T-cell (primary cell): ENCODE measurements at regions not wholly inside any gene's neighbourhood (a gene's known extent, or its start where the extent isn't known, plus 50 kb on each side); places are given as distances from the start of the nearest gene placed in this dataset.

ENCODE experiments used
- ATAC-seq, 4 experiments: fragments of 200-7000 bp in 3 of 4; fragments of 150-1000 bp in 1 of 4; cut with Tn5 transposase; replicated peaks in 1 of 4; 1 replicate in 3 of 4; 2 replicates in 1 of 4; pipeline ENCODE4 v1.10.0; 2021; ENCODE audit warnings: moderate library complexity in 3 of 4, mild to moderate bottlenecking in 2 of 4, moderate number of reproducible peaks in 1 of 4
- CTCF ChIA-PET, 2 donors: fragments of 300-600 bp; sonication (Branson Sonifier 250); formaldehyde crosslinking; loops; one replicate each; lab custom pipeline; 2022; ENCODE audit warnings: antibody characterized with exemption in 2 of 2; lab: Charles Lee
- POLR2A ChIA-PET, 2 donors: fragments of 300-600 bp; sonication (Branson Sonifier 250); formaldehyde crosslinking; loops; one replicate each; lab custom pipeline; 2022; ENCODE audit warnings: antibody characterized with exemption in 2 of 2; lab: Charles Lee
- DNase-seq, 35 experiments: peaks; one replicate each; pipeline versions ENCODE4 v3.0.0 to v3.0.0-alpha.2; 2013 to 2023
- H3K27ac ChIP-seq: one replicate; pipeline ENCODE4 v1.5.1; 2013; ENCODE audit warnings: low read length
- H3K27me3 ChIP-seq, 2 experiments: replicated peaks in 1 of 2; 1 replicate in 1 of 2; 2 replicates in 1 of 2; pipeline versions ENCODE4 v1.6.1 to v1.7.0; 2013; ENCODE audit warnings: low read length in 1 of 2, mixed read lengths in 1 of 2; ENCODE audit not compliant: control insufficient read depth in 2 of 2, insufficient read depth in 2 of 2; ENCODE audit errors: extremely low read depth in 1 of 2
- H3K36me3 ChIP-seq, 2 donors: 1 replicate in 1 of 2; 2 replicates in 1 of 2; pipeline versions ENCODE4 v1.6.1 to v1.7.0; 2013; ENCODE audit warnings: low read length in 1 of 2; ENCODE audit not compliant: control insufficient read depth in 2 of 2, insufficient read depth in 1 of 2; ENCODE audit errors: extremely low read depth in 1 of 2
- H3K4me1 ChIP-seq, 2 experiments: 1 replicate in 1 of 2; 2 replicates in 1 of 2; pipeline versions ENCODE4 v1.6.1 to v1.7.0; 2013; ENCODE audit warnings: low read length in 2 of 2, mixed read lengths in 1 of 2; ENCODE audit not compliant: insufficient read depth in 2 of 2, control insufficient read depth in 1 of 2; ENCODE audit errors: extremely low read depth in 1 of 2
- H3K4me3 ChIP-seq, 2 donors: 1 replicate in 1 of 2; 2 replicates in 1 of 2; pipeline versions ENCODE4 v1.5.1 to v1.7.0; 2013; ENCODE audit warnings: mild to moderate bottlenecking in 2 of 2, low read length in 1 of 2, moderate library complexity in 1 of 2; ENCODE audit not compliant: control insufficient read depth in 1 of 2; ENCODE audit errors: extremely low read depth in 1 of 2
- H3K9me3 ChIP-seq: 2 replicates; pipeline ENCODE4 v1.7.0; 2013
- H3K27ac Mint-ChIP-seq, 2 donors: one replicate each; pipeline ENCODE4 v1.8.0; 2020 to 2021; ENCODE audit warnings: mild to moderate bottlenecking in 2 of 2, mixed read lengths in 2 of 2
- H3K27me3 Mint-ChIP-seq, 2 donors: one replicate each; pipeline ENCODE4 v1.8.0; 2021 to 2022; ENCODE audit warnings: mixed read lengths in 2 of 2
- H3K36me3 Mint-ChIP-seq: one replicate; pipeline ENCODE4 v1.8.0; 2021; ENCODE audit warnings: mixed read lengths
- H3K4me1 Mint-ChIP-seq, 3 donors: one replicate each; pipeline ENCODE4 v1.8.0; 2020 to 2022; ENCODE audit warnings: mixed read lengths in 3 of 3, mild to moderate bottlenecking in 1 of 3
- H3K4me3 Mint-ChIP-seq, 3 donors: one replicate each; pipeline ENCODE4 v1.8.0; 2020 to 2022; ENCODE audit warnings: mild to moderate bottlenecking in 3 of 3, mixed read lengths in 3 of 3, moderate library complexity in 3 of 3
- H3K9me3 Mint-ChIP-seq, 3 donors: one replicate each; pipeline ENCODE4 v1.8.0; 2020 to 2022; ENCODE audit warnings: mixed read lengths in 3 of 3
- WGBS: methylation state at CpG from one replicate; pipeline ENCODE4 v1.1.5; 2013; ENCODE audit warnings: missing lambda C conversion rate; ENCODE audit not compliant: insufficient coverage; 5-methylcytosine and 5-hydroxymethylcytosine counted together

DNA sequence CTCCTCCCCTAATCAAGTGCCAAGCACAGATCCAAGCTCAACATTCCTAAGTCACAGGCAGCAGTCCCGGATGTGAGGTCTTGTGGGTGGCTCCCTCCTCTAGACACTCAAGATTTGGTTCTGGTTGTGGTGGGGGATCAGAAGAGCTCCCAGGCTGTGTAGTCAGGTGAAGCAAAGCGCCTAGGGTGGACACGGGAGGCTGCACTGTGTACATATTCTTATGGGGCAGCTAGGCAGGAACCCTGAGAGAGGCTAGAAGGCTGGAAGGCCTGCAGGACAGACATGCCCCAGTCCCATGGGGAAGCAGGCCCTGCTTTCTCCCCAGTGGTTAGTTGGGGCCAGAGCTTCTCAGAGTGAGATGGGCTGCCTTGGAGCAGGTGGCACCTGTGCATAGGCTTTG is 118.9 kb downstream of the DDX3Y start:
- H3K27me3 Mint-ChIP-seq = no peaks in the 10 kb centered on the region
- H3K4me1 Mint-ChIP-seq = peaks cover 0 to 14% (median 0%) of the 10 kb centered on the region in 3 donors
- H3K27ac ChIP-seq = no peak overlapping the region
- no peak overlapping the region for H3K4me3 ChIP-seq
- no peaks in the 10 kb centered on the region for H3K27me3 ChIP-seq
- H3K9me3 Mint-ChIP-seq = no peaks in the 10 kb centered on the region
- ChIA-PET POLR2A (no interaction called here), CTCF (no interaction called here)
- H3K36me3 ChIP-seq = no peaks in the 10 kb centered on the region
- H3K9me3 ChIP-seq = no peaks in the 10 kb centered on the region
- H3K4me3 Mint-ChIP-seq = no peak overlapping the region
- WGBS = no CpG with 5 or more reads among the region's 3 CpGs
- H3K36me3 Mint-ChIP-seq = no peaks in the 10 kb centered on the region
- H3K4me1 ChIP-seq = no peaks in the 10 kb centered on the region
- no peak for DNase-seq
- H3K27ac Mint-ChIP-seq = no peak overlapping the region
- ATAC-seq = no peak

GRCh38 chrY:13024447-13024846 is 119.8 kb downstream of the DDX3Y start:
- POLR2A ChIA-PET = no interaction called here
- Mint-ChIP-seq H3K27ac (no peak overlapping the region), H3K36me3 (peaks cover 2% of the 10 kb centered on the region), H3K27me3 (peaks cover 0 to 2% of the 10 kb centered on the region in 2 donors), H3K9me3 (no peaks in the 10 kb centered on the region), H3K4me1 (peaks cover 0 to 14% (median 0%) of the 10 kb centered on the region in 3 donors), H3K4me3 (no peak overlapping the region)
- Histone ChIP-seq H3K36me3 (no peaks in the 10 kb centered on the region), H3K4me3 (no peak overlapping the region), H3K27me3 (no peaks in the 10 kb centered on the region), H3K27ac (no peak overlapping the region), H3K4me1 (no peaks in the 10 kb centered on the region), H3K9me3 (no peaks in the 10 kb centered on the region)
- ATAC-seq (no peak), DNase-seq (no peak)
- CTCF ChIA-PET = no interaction called here

- no peak overlapping the region for H3K27ac Mint-ChIP-seq
These were observed 122.2 kb downstream of the DDX3Y start for GRCh38 chrY:13026906-13027305.

GRCh38 chrY:13040232-13040631 is 135.6 kb downstream of the DDX3Y start:
- Mint-ChIP-seq H3K9me3 (peaks cover 0 to under 1% (median 0%) of the 10 kb centered on the region in 3 donors), H3K36me3 (no peaks in the 10 kb centered on the region), H3K27me3 (no peaks in the 10 kb centered on the region), H3K4me3 (no peak overlapping the region), H3K4me1 (peaks cover 0 to 5% (median 0%) of the 10 kb centered on the region in 3 donors), H3K27ac (no peak overlapping the region)
- Histone ChIP-seq H3K36me3 (no peaks in the 10 kb centered on the region), H3K4me3 (no peak overlapping the region), H3K9me3 (no peaks in the 10 kb centered on the region), H3K27me3 (no peaks in the 10 kb centered on the region), H3K4me1 (no peaks in the 10 kb centered on the region), H3K27ac (no peak overlapping the region)
- ATAC-seq (no peak), DNase-seq (no peak)
- ChIA-PET CTCF (no interaction called here), POLR2A (no interaction called here)
- no CpG with 5 or more reads among the region's 2 CpGs for WGBS

More at GRCh38 chrY:13026906-13027305, 122.2 kb downstream of the DDX3Y start:
- Mint-ChIP-seq H3K4me1 (no peaks in the 10 kb centered on the region), H3K9me3 (no peaks in the 10 kb centered on the region), H3K4me3 (no peak overlapping the region), H3K36me3 (peaks cover 4% of the 10 kb centered on the region), H3K27me3 (peaks cover 0 to 4% of the 10 kb centered on the region in 2 donors)
- ATAC-seq = no peak
- no peaks in the 10 kb centered on the region for H3K4me1 ChIP-seq
- no peaks in the 10 kb centered on the region for H3K9me3 ChIP-seq
- ChIA-PET POLR2A (no interaction called here), CTCF (no interaction called here)
- no peak overlapping the region for H3K27ac ChIP-seq
- H3K4me3 ChIP-seq = no peak overlapping the region
- DNase-seq = no peak
- H3K27me3 ChIP-seq = no peaks in the 10 kb centered on the region
- no CpG with 5 or more reads among the region's 2 CpGs for WGBS
- H3K36me3 ChIP-seq = no peaks in the 10 kb centered on the region

DNA sequence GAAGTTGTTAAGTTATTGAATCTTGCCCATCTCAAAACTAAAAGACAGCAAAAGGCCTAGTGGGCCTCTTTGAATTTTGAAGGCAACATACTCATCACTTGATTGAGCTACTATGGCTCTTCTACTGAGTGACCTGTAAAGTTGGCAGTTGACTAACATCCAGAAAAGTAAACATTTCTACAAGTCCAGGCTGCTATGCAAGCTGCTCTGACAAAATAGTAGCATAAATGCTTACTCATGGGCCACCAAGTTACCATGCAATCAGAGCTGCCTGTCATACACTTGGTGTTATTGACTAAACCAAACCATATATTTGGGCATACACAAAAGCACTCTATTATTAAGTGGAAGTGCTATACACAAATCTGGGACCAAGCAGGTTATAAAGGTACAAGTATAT is 148.8 kb downstream of the DDX3Y start:
- no peaks in the 10 kb centered on the region for H3K36me3 Mint-ChIP-seq
- DNase-seq (no peak), ATAC-seq (no peak)
- H3K4me3 ChIP-seq = no peak overlapping the region
- H3K4me3 Mint-ChIP-seq = no peak overlapping the region
- H3K36me3 ChIP-seq = no peaks in the 10 kb centered on the region
- H3K27me3 ChIP-seq = no peaks in the 10 kb centered on the region
- POLR2A ChIA-PET = no interaction called here
- no peak overlapping the region for H3K27ac ChIP-seq
- H3K27me3 Mint-ChIP-seq = no peaks in the 10 kb centered on the region
- no peaks in the 10 kb centered on the region for H3K9me3 ChIP-seq
- no peak overlapping the region for H3K27ac Mint-ChIP-seq
- H3K4me1 ChIP-seq = no peaks in the 10 kb centered on the region
- no peaks in the 10 kb centered on the region for H3K9me3 Mint-ChIP-seq
- H3K4me1 Mint-ChIP-seq = peaks cover 0 to 7% (median 0%) of the 10 kb centered on the region in 3 donors
- CTCF ChIA-PET = no interaction called here

DNA sequence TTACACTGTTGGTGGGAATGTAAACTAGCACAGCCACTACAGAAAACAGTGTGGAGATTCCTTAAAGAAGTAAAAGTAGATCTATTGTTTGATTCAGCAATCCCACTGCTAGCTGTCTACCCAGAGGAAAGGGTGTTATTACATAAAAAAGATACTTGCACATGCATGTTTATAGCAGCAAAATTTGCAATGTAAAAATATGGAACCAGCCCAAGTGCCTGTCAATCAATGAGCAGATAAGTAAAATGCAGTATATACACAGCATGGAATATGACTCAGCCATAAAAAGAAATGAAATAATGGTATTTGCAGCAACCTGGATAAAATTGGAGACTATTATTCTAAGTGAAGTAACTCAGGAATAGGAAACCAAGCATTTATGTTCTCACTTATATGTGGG is 161.7 kb downstream of the DDX3Y start:
- peaks cover 0 to 5% (median 0%) of the 10 kb centered on the region in 3 donors for H3K4me1 Mint-ChIP-seq
- CTCF ChIA-PET = no interaction called here
- Histone ChIP-seq H3K36me3 (no peaks in the 10 kb centered on the region), H3K4me1 (no peaks in the 10 kb centered on the region), H3K27me3 (no peaks in the 10 kb centered on the region), H3K27ac (no peak overlapping the region), H3K9me3 (no peaks in the 10 kb centered on the region), H3K4me3 (no peak overlapping the region)
- no peak for DNase-seq
- POLR2A ChIA-PET = no interaction called here
- H3K36me3 Mint-ChIP-seq = no peaks in the 10 kb centered on the region
- H3K27me3 Mint-ChIP-seq = no peaks in the 10 kb centered on the region
- H3K27ac Mint-ChIP-seq = no peak overlapping the region
- no peaks in the 10 kb centered on the region for H3K9me3 Mint-ChIP-seq
- ATAC-seq = no peak
- no peak overlapping the region for H3K4me3 Mint-ChIP-seq

DNA sequence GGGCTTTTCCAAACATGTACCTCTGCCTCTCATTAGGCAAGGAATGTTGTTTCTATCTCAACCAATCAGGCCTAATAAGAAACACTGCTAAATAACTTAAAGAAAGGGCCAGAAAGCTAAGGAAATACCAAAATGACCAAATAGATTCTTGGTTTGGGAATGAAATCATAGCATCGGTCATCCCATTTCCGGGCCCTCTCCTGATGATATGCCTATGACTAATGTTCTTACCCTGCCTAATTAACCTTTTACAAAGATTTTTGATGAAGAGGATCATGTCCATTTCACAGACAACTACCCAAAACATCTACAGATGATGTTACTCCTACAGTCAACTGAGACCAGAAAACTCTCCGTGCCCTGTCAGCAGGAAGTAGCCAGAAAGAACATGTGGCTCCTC is 164.0 kb downstream of the DDX3Y start:
- Mint-ChIP-seq H3K9me3 (no peaks in the 10 kb centered on the region), H3K4me1 (peaks cover 0 to 5% (median 0%) of the 10 kb centered on the region in 3 donors), H3K4me3 (no peak overlapping the region), H3K36me3 (no peaks in the 10 kb centered on the region), H3K27me3 (no peaks in the 10 kb centered on the region), H3K27ac (no peak overlapping the region)
- H3K36me3 ChIP-seq = no peaks in the 10 kb centered on the region
- no peak overlapping the region for H3K27ac ChIP-seq
- WGBS = no CpG with 5 or more reads among the region's 3 CpGs
- ChIA-PET POLR2A (no interaction called here), CTCF (no interaction called here)
- H3K9me3 ChIP-seq = no peaks in the 10 kb centered on the region
- no peaks in the 10 kb centered on the region for H3K27me3 ChIP-seq
- H3K4me3 ChIP-seq = no peak overlapping the region
- H3K4me1 ChIP-seq = no peaks in the 10 kb centered on the region
- no peak for DNase-seq
- no peak for ATAC-seq
